ENCODE measurements at regions not wholly inside any gene's neighbourhood (a gene's known extent, or its start where the extent isn't known, plus 50 kb on each side); places are given as distances from the start of the nearest gene placed in this dataset.
A peak's percentile ranks its signal among the peaks of the same experiment; 100 is the strongest.

DNA sequence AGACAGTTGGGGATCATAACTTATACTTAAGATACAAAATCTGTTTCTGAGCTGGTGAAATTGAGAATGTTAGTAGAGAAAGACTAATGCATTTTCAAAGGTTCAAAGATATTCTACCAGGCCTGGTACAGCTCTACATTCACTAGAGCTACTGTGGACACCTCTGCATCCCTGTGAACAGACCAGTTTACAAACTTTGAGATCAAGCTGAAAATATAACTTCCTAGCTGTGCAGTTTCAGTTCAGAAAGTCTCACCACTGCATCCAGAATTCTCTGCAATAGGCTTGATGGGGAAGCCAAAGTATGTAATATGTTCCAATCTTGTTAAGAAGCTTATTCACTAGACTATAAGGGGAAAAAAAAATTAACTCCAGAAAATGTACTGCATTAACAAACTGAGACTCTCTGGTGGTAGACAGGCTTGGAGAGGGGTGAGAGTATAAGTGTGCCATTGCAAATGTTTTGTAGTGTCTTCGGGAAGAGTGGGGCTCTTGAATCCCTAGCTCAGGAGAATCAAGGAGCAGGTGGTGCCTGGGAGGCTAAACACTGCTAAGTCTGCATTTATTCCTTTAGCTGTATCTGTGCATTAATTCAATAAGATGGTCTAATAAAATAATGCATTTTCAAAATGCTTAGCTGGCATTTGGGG, 671.9 kb downstream of the NR2F1-AS1 start:
- Histone ChIP-seq H3K9me3 (replicated peaks; ENCODE audit: control insufficient read depth, insufficient read depth, low read length) (no peaks in the 10 kb centered on the region), H3K27ac (ENCODE audit: control insufficient read depth, insufficient read depth) (no peak overlapping the region), H2AFZ (ENCODE audit: control insufficient read depth, low read depth, low read length) (no peak overlapping the region), H3K27me3 (replicated peaks in 1 of 2; ENCODE audit: control insufficient read depth in 2 of 2, insufficient read depth in 2 of 2, low read length in 1 of 2) (no peaks in the 10 kb centered on the region), H4K20me1 (ENCODE audit: control insufficient read depth, insufficient read depth) (no peaks in the 10 kb centered on the region), H3K36me3 (ENCODE audit: control insufficient read depth in 2 of 2, insufficient read depth in 2 of 2, low read length in 1 of 2) (no peaks in the 10 kb centered on the region), H3K4me2 (ENCODE audit: control insufficient read depth, insufficient read depth) (no peak overlapping the region), H3K79me2 (ENCODE audit: control insufficient read depth, insufficient read depth, low read length) (no peaks in the 10 kb centered on the region), H3K4me1 (ENCODE audit: control insufficient read depth, insufficient read depth, low read length) (peaks cover 4% of the 10 kb centered on the region; the same call in 1 of the 2 replicates), H3K4me3 (no peak overlapping the region), H3K9ac (ENCODE audit: control insufficient read depth, insufficient read depth, low read length) (no peak overlapping the region)
- ChIA-PET RAD21 (ENCODE audit: unreplicated experiment) (interaction anchor here (0.8 to 2.4 kb wide), 8 partner anchors 9 to 892 kb away, joined by 3 to 10 read pairs (median 4); no protein-coding TSS in a partner anchor), POLR2A (interaction anchor here (0.5 to 0.6 kb wide), 2 partner anchors 677 to 724 kb away, joined by 3 to 5 read pairs; no protein-coding TSS in a partner anchor), SMC1A (ENCODE audit: uncharacterized antibody, unreplicated experiment) (interaction anchor here (0.7 to 2.9 kb wide), 14 partner anchors 10 to 892 kb away, joined by 3 to 18 read pairs (median 4); no protein-coding TSS in a partner anchor), CTCF (interaction anchor here (0.6 to 2.3 kb wide), 13 partner anchors 9 to 892 kb away, joined by 3 to 9 read pairs (median 4); no protein-coding TSS in a partner anchor)
- BruUV-seq (replicated peaks) = no TSS peak
- WGBS (ENCODE audit: insufficient coverage, insufficient replicate concordance, low lambda C conversion rate, missing lambda C conversion rate) = 79% methylated on average over 1 of the region's 1 CpG
- intact Hi-C loops (cut with micrococcal nuclease; ENCODE audit: unreplicated experiment) (no loop called here), in situ Hi-C loops (cut with MboI) (no loop called here)
- TF ChIP-seq MYB (IDR thresholded peaks at IDR 0.05; ENCODE audit: borderline replicate concordance, low read depth, low read length) (no peak), MEF2B (IDR thresholded peaks at IDR 0.05; ENCODE audit: partially characterized antibody, poor library complexity, severe bottlenecking) (no peak), TCF12 (IDR thresholded peaks at IDR 0.05; ENCODE audit: low read depth, low read length) (no peak)
- ATAC-seq (peak; percentile 30; the same call in 2 of the 3 replicates), DNase-seq (ENCODE audit: low read depth, low spot score) (no peak), FAIRE-seq (no peak)

- no peak overlapping the region for H3K27ac ChIP-seq (ENCODE audit: control insufficient read depth, insufficient read depth)
- FAIRE-seq (no peak), ATAC-seq (peak; percentile 87), DNase-seq (ENCODE audit: low read depth, low spot score) (peak; percentile 8)
- ChIA-PET SMC1A (ENCODE audit: uncharacterized antibody, unreplicated experiment) (interaction anchor here (0.7 to 2.9 kb wide), 10 partner anchors 9 to 893 kb away, joined by 3 to 18 read pairs (median 5); no protein-coding TSS in a partner anchor), POLR2A (no interaction called here), RAD21 (ENCODE audit: unreplicated experiment) (interaction anchor here (1.1 to 2.4 kb wide), 4 partner anchors 8 to 656 kb away, joined by 3 to 10 read pairs (median 5); no protein-coding TSS in a partner anchor), CTCF (interaction anchor here (0.9 to 2.3 kb wide), 8 partner anchors 8 to 893 kb away, joined by 3 to 9 read pairs (median 5); no protein-coding TSS in a partner anchor)
- H3K36me3 ChIP-seq (ENCODE audit: control insufficient read depth in 2 of 2, insufficient read depth in 2 of 2, low read length in 1 of 2) = no peaks in the 10 kb centered on the region
- 27% methylated on average over 2 of the region's 2 CpGs for WGBS (ENCODE audit: insufficient coverage, insufficient replicate concordance, low lambda C conversion rate, missing lambda C conversion rate)
- in situ Hi-C loops (cut with MboI) (no loop called here), intact Hi-C loops (cut with micrococcal nuclease; ENCODE audit: unreplicated experiment) (no loop called here)
- H3K79me2 ChIP-seq (ENCODE audit: control insufficient read depth, insufficient read depth, low read length) = no peaks in the 10 kb centered on the region
- no peaks in the 10 kb centered on the region for H3K9me3 ChIP-seq (replicated peaks; ENCODE audit: control insufficient read depth, insufficient read depth, low read length)
- H3K9ac ChIP-seq (ENCODE audit: control insufficient read depth, insufficient read depth, low read length) = no peak overlapping the region
- H3K4me3 ChIP-seq = no peak overlapping the region
- H3K4me1 ChIP-seq (ENCODE audit: control insufficient read depth, insufficient read depth, low read length) = peaks cover 4% of the 10 kb centered on the region; the same call in 1 of the 2 replicates
- H2AFZ ChIP-seq (ENCODE audit: control insufficient read depth, low read depth, low read length) = no peak overlapping the region
- no peaks in the 10 kb centered on the region for H3K27me3 ChIP-seq (replicated peaks in 1 of 2; ENCODE audit: control insufficient read depth in 2 of 2, insufficient read depth in 2 of 2, low read length in 1 of 2)
- H4K20me1 ChIP-seq (ENCODE audit: control insufficient read depth, insufficient read depth) = no peaks in the 10 kb centered on the region
- BruUV-seq (replicated peaks) = no TSS peak
- peak overlapping the region; percentile 25; the same call in 1 of the 2 replicates for H3K4me2 ChIP-seq (ENCODE audit: control insufficient read depth, insufficient read depth)
- no peak for TF ChIP-seq MLLT1 (IDR thresholded peaks at IDR 0.05)
- peak; percentile 45; the same call in 1 of the 2 replicates for TF ChIP-seq JUNB (IDR thresholded peaks at IDR 0.05)
- no peak for TF ChIP-seq EZH2 (IDR thresholded peaks at IDR 0.05; ENCODE audit: borderline replicate concordance, control insufficient read depth, low read depth, low read length)
- no peak for TF ChIP-seq HDAC6 (IDR thresholded peaks at IDR 0.05; ENCODE audit: unreplicated experiment)
- no peak for TF ChIP-seq LARP7 (IDR thresholded peaks at IDR 0.05)
- TF ChIP-seq POLR2AphosphoS2 (IDR thresholded peaks at IDR 0.05; ENCODE audit: low read depth, low read length) = no peak
- TF ChIP-seq RUNX3 (IDR thresholded peaks at IDR 0.05; ENCODE audit: low read length) = peak; percentile 43; the same call in 1 of the 2 replicates
- TF ChIP-seq, protein P1, sequence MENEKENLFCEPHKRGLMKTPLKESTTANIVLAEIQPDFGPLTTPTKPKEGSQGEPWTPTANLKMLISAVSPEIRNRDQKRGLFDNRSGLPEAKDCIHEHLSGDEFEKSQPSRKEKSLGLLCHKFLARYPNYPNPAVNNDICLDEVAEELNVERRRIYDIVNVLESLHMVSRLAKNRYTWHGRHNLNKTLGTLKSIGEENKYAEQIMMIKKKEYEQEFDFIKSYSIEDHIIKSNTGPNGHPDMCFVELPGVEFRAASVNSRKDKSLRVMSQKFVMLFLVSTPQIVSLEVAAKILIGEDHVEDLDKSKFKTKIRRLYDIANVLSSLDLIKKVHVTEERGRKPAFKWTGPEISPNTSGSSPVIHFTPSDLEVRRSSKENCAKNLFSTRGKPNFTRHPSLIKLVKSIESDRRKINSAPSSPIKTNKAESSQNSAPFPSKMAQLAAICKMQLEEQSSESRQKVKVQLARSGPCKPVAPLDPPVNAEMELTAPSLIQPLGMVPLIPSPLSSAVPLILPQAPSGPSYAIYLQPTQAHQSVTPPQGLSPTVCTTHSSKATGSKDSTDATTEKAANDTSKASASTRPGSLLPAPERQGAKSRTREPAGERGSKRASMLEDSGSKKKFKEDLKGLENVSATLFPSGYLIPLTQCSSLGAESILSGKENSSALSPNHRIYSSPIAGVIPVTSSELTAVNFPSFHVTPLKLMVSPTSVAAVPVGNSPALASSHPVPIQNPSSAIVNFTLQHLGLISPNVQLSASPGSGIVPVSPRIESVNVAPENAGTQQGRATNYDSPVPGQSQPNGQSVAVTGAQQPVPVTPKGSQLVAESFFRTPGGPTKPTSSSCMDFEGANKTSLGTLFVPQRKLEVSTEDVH (IDR thresholded peaks at IDR 0.05; ENCODE audit: low read depth, partially characterized antibody) = no peak
Observed at GRCh38 chr5:92907938-92908606, 672.9 kb downstream of the NR2F1-AS1 start.

Measured in GM12878 (cell line).